Mesenchymal stem cell (in vitro differentiated cells and primary cell): ENCODE measurements at regions not wholly inside any gene's neighbourhood (a gene's known extent, or its start where the extent isn't known, plus 50 kb on each side); places are given as distances from the start of the nearest gene placed in this dataset.

Experiments
- DNase-seq: peaks from one replicate; pipeline ENCODE4 v3.0.0-alpha.2; 2013
- H2AFZ ChIP-seq: one replicate; pipeline ENCODE4 v1.6.1; 2013; ENCODE audit warnings: low read depth, mild to moderate bottlenecking, control low read depth, inconsistent platforms, low read length, moderate library complexity
- H2AK5ac ChIP-seq: 2 replicates; pipeline ENCODE4 v1.6.1; 2013; ENCODE audit warnings: low read length, moderate library complexity, mild to moderate bottlenecking, inconsistent platforms; ENCODE audit not compliant: severe bottlenecking
- H2BK120ac ChIP-seq: one replicate; pipeline ENCODE4 v1.6.1; 2013; ENCODE audit warnings: low read depth, mild to moderate bottlenecking, inconsistent platforms, low read length, moderate library complexity
- H2BK12ac ChIP-seq, 2 experiments: one replicate each; pipeline ENCODE4 v1.6.1; 2013; ENCODE audit warnings: inconsistent platforms in 2 of 2, low read length in 2 of 2, mild to moderate bottlenecking in 2 of 2, moderate library complexity in 2 of 2, control low read depth in 1 of 2
- H2BK15ac ChIP-seq: one replicate; pipeline ENCODE4 v1.6.1; 2013; ENCODE audit warnings: mild to moderate bottlenecking, low read depth, inconsistent platforms; ENCODE audit not compliant: poor library complexity, severe bottlenecking
- H2BK5ac ChIP-seq: 2 replicates; pipeline ENCODE4 v1.6.1; 2013; ENCODE audit warnings: low read depth, mild to moderate bottlenecking, low read length, control low read depth, inconsistent platforms; ENCODE audit not compliant: poor library complexity, severe bottlenecking
- H3K14ac ChIP-seq, 2 experiments: one replicate each; pipeline ENCODE4 v1.6.1; 2013; ENCODE audit warnings: inconsistent platforms in 2 of 2, low read length in 2 of 2, control low read depth in 1 of 2, mild to moderate bottlenecking in 1 of 2, moderate library complexity in 1 of 2
- H3K18ac ChIP-seq, 2 experiments: one replicate each; pipeline ENCODE4 v1.6.1; 2013; ENCODE audit warnings: inconsistent platforms in 2 of 2, low read length in 2 of 2, control low read depth in 1 of 2, low read depth in 1 of 2, mild to moderate bottlenecking in 1 of 2
- H3K23ac ChIP-seq, 2 experiments: one replicate each; pipeline ENCODE4 v1.6.1; 2013; ENCODE audit warnings: inconsistent platforms in 2 of 2, low read length in 2 of 2, mild to moderate bottlenecking in 2 of 2, moderate library complexity in 2 of 2, control low read depth in 1 of 2
- H3K27ac ChIP-seq: 2 replicates; pipeline ENCODE4 v1.5.1; 2013; ENCODE audit warnings: mild to moderate bottlenecking, moderate library complexity, low read length, control low read depth, inconsistent platforms; ENCODE audit not compliant: poor library complexity, severe bottlenecking
- H3K27me3 ChIP-seq, 2 experiments: 2 replicates each; pipeline versions ENCODE4 v1.6.1 to v1.7.0; 2013; ENCODE audit warnings: low read length in 2 of 2, mild to moderate bottlenecking in 2 of 2, moderate library complexity in 2 of 2, control low read depth in 1 of 2, inconsistent platforms in 1 of 2; ENCODE audit not compliant: control insufficient read depth in 1 of 2, insufficient read depth in 1 of 2
- H3K36me3 ChIP-seq, 2 experiments: 2 replicates each; pipeline versions ENCODE4 v1.6.1 to v1.7.0; 2013; ENCODE audit warnings: low read length in 2 of 2, control low read depth in 1 of 2, inconsistent platforms in 1 of 2, low read depth in 1 of 2, mild to moderate bottlenecking in 1 of 2; ENCODE audit not compliant: insufficient read depth in 2 of 2, control insufficient read depth in 1 of 2
- H3K4ac ChIP-seq, 2 experiments: one replicate each; pipeline ENCODE4 v1.6.1; 2013; ENCODE audit warnings: inconsistent platforms in 2 of 2, low read length in 2 of 2, mild to moderate bottlenecking in 2 of 2, moderate library complexity in 2 of 2, control low read depth in 1 of 2, low read depth in 1 of 2
- H3K4me1 ChIP-seq: 2 replicates; pipeline ENCODE4 v1.6.1; 2013; ENCODE audit warnings: low read depth, low read length, control low read depth; ENCODE audit not compliant: control insufficient read depth, insufficient read depth
- H3K4me2 ChIP-seq: 2 replicates; pipeline ENCODE4 v1.6.1; 2013; ENCODE audit warnings: low read length, mild to moderate bottlenecking, inconsistent platforms; ENCODE audit not compliant: poor library complexity, severe bottlenecking
- H3K4me3 ChIP-seq, 2 experiments: 2 replicates each; pipeline versions ENCODE4 v1.5.1 to v1.7.0; 2013; ENCODE audit warnings: low read length in 2 of 2, mild to moderate bottlenecking in 2 of 2, control low read depth in 1 of 2, low read depth in 1 of 2; ENCODE audit not compliant: insufficient read depth in 1 of 2
- H3K79me1 ChIP-seq: replicated peaks from 2 replicates; pipeline ENCODE4 v1.6.1; 2013; ENCODE audit warnings: mild to moderate bottlenecking, control low read depth, low read length, inconsistent platforms; ENCODE audit not compliant: poor library complexity, severe bottlenecking
- H3K9ac ChIP-seq: 2 replicates; pipeline ENCODE4 v1.7.0; 2013; ENCODE audit warnings: mild to moderate bottlenecking, low read length, moderate library complexity
- H3K9me3 ChIP-seq: 2 replicates; pipeline ENCODE4 v1.7.0; 2013; ENCODE audit warnings: mild to moderate bottlenecking, low read length; ENCODE audit not compliant: control insufficient read depth
- H4K8ac ChIP-seq: one replicate; pipeline ENCODE4 v1.6.1; 2013; ENCODE audit warnings: inconsistent platforms, mild to moderate bottlenecking, low read length, moderate library complexity
- H4K91ac ChIP-seq: one replicate; pipeline ENCODE4 v1.6.1; 2013; ENCODE audit warnings: mild to moderate bottlenecking, low read length, inconsistent platforms
- WGBS: methylation state at CpG from one replicate; pipeline ENCODE4 v1.1.7; 2013; ENCODE audit warnings: mixed read lengths; 5-methylcytosine and 5-hydroxymethylcytosine counted together

- H2AK5ac ChIP-seq: no peak overlapping the region
- H3K79me1 ChIP-seq: no peaks in the 10 kb centered on the region
- H3K14ac ChIP-seq: no peak overlapping the region
- H3K4me3 ChIP-seq: no peak overlapping the region
- no peak overlapping the region for H4K91ac ChIP-seq
- no peak overlapping the region for H2AFZ ChIP-seq
- no peak overlapping the region for H2BK15ac ChIP-seq
- H2BK12ac ChIP-seq: no peak overlapping the region
- DNase-seq: no peak
- H3K27ac ChIP-seq: no peak overlapping the region
- no peak overlapping the region for H3K4ac ChIP-seq
- no peaks in the 10 kb centered on the region for H3K36me3 ChIP-seq
- H3K23ac ChIP-seq: no peak overlapping the region
- H3K18ac ChIP-seq: no peak overlapping the region
- H3K4me1 ChIP-seq: peaks cover 2% of the 10 kb centered on the region
- WGBS: 95% methylated on average over 4 of the region's 4 CpGs
- H3K9ac ChIP-seq: no peak overlapping the region
- H3K9me3 ChIP-seq: no peaks in the 10 kb centered on the region
- no peak overlapping the region for H4K8ac ChIP-seq
- no peak overlapping the region for H2BK120ac ChIP-seq
- no peak overlapping the region for H2BK5ac ChIP-seq
- peaks cover 11 to 16% of the 10 kb centered on the region in 2 experiments for H3K27me3 ChIP-seq
- H3K4me2 ChIP-seq: no peak overlapping the region
Observed at GRCh38 chr2:236901956-236902355, 183.7 kb upstream of the COPS8 start.

- Histone ChIP-seq H3K4me3 (peak overlapping the region; percentile 15 to 55), H3K23ac (no peak overlapping the region), H3K27me3 (peaks cover 16 to 21% of the 10 kb centered on the region in 2 experiments), H2BK15ac (no peak overlapping the region), H3K18ac (no peak overlapping the region), H3K36me3 (no peaks in the 10 kb centered on the region), H2BK120ac (no peak overlapping the region), H3K27ac (no peak overlapping the region), H3K9me3 (no peaks in the 10 kb centered on the region), H3K4me1 (peaks cover 2% of the 10 kb centered on the region), H3K9ac (peak overlapping the region; percentile 57), H2BK12ac (no peak overlapping the region), H2BK5ac (no peak overlapping the region), H2AK5ac (no peak overlapping the region), H3K79me1 (no peaks in the 10 kb centered on the region), H3K4me2 (no peak overlapping the region), H4K8ac (no peak overlapping the region), H3K14ac (no peak overlapping the region), H4K91ac (no peak overlapping the region), H3K4ac (no peak overlapping the region), H2AFZ (no peak overlapping the region)
- no peak for DNase-seq
- whole genome bisulfite sequencing: 94% methylated on average over 11 of the region's 11 CpGs
Observed at GRCh38 chr2:236903978-236904377, 181.7 kb upstream of the COPS8 start.

- H3K4me3 ChIP-seq: peak overlapping the region; percentile 15 to 55
- H2BK120ac ChIP-seq: no peak overlapping the region
- peaks cover 16 to 25% of the 10 kb centered on the region in 2 experiments for H3K27me3 ChIP-seq
- 91% methylated on average over 12 of the region's 13 CpGs for WGBS
- no peak overlapping the region for H2AFZ ChIP-seq
- H3K4me2 ChIP-seq: no peak overlapping the region
- peaks cover 3% of the 10 kb centered on the region for H3K4me1 ChIP-seq
- no peaks in the 10 kb centered on the region for H3K79me1 ChIP-seq
- H3K36me3 ChIP-seq: no peaks in the 10 kb centered on the region
- H2AK5ac ChIP-seq: no peak overlapping the region
- no peak overlapping the region for H4K91ac ChIP-seq
- H3K9me3 ChIP-seq: no peaks in the 10 kb centered on the region
- no peak for DNase-seq
- H2BK15ac ChIP-seq: no peak overlapping the region
- peak overlapping the region in 1 of 2 experiments; percentile 56 for H3K18ac ChIP-seq
- H3K14ac ChIP-seq: peak overlapping the region in 1 of 2 experiments; percentile 12
- no peak overlapping the region for H4K8ac ChIP-seq
- H3K4ac ChIP-seq: no peak overlapping the region
- H3K27ac ChIP-seq: no peak overlapping the region
- H2BK5ac ChIP-seq: no peak overlapping the region
- no peak overlapping the region for H2BK12ac ChIP-seq
- peak overlapping the region; percentile 57 for H3K9ac ChIP-seq
- no peak overlapping the region for H3K23ac ChIP-seq
Observed at GRCh38 chr2:236904389-236905263, 181.1 kb upstream of the COPS8 start.

DNA sequence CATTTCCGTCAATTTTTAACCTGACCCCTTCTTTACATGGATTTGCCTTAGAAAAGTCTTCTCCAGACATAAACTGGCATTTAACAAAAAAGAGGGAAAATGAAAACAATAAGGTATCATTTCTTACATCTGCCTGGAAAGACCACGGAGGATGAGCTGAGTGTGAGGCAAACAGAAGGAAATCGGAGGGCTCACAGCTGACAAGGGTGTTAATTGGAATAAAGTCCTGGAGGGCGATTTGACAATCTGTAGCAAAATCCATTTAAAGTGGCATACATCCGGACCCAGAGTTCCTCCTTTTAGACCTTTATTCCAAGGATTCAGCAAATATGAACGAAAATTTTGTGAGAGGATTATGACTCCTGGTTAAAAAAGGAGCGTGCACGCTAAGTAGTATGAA is 179.7 kb upstream of the COPS8 start:
- Histone ChIP-seq H3K27me3 (peaks cover 12 to 26% of the 10 kb centered on the region in 2 experiments), H2BK15ac (no peak overlapping the region), H3K18ac (no peak overlapping the region), H3K4ac (no peak overlapping the region), H2BK120ac (no peak overlapping the region), H2BK12ac (no peak overlapping the region), H3K14ac (no peak overlapping the region), H4K91ac (no peak overlapping the region), H3K4me1 (peaks cover 2% of the 10 kb centered on the region), H3K9ac (no peak overlapping the region), H4K8ac (no peak overlapping the region), H3K9me3 (no peaks in the 10 kb centered on the region), H2BK5ac (peak overlapping the region; percentile 46), H3K79me1 (no peaks in the 10 kb centered on the region), H3K23ac (no peak overlapping the region), H3K36me3 (no peaks in the 10 kb centered on the region), H2AFZ (no peak overlapping the region), H3K4me3 (no peak overlapping the region), H2AK5ac (no peak overlapping the region), H3K4me2 (no peak overlapping the region), H3K27ac (no peak overlapping the region)
- 93% methylated on average over 5 of the region's 8 CpGs for WGBS
- DNase-seq: no peak
